ENCODE measurements at regions not wholly inside any gene's neighbourhood (a gene's known extent, or its start where the extent isn't known, plus 50 kb on each side); places are given as distances from the start of the nearest gene placed in this dataset.
"Not testable (repeated sequence)": the region's sequence is repeated elsewhere in the genome, so short reads cannot be mapped to it uniquely, and the experiment has no call there.

GRCh38 chr4:184906480-184907097 lies 80.8 kb upstream of the ACSL1 start:
- no peak overlapping the region for H3K4me3 ChIP-seq (ENCODE audit: low read depth, low read length)
- DNase-seq (ENCODE audit: low read depth) = no peak
- no peak for TF ChIP-seq CTCF (conservative IDR thresholded peaks at IDR 0.05; ENCODE audit: low read depth, low read length)

- no peak for TF ChIP-seq CTCF (conservative IDR thresholded peaks at IDR 0.05; ENCODE audit: low read depth, low read length)
- no peak overlapping the region for H3K4me3 ChIP-seq (ENCODE audit: low read depth, low read length)
- DNase-seq (ENCODE audit: low read depth) = peak; percentile 13
Measured at GRCh38 chr4:184907216-184907615, 81.4 kb upstream of the ACSL1 start.

GRCh38 chr4:184907810-184908209 lies 82.0 kb upstream of the ACSL1 start:
- DNase-seq (ENCODE audit: low read depth) = no peak
- no peak for TF ChIP-seq CTCF (conservative IDR thresholded peaks at IDR 0.05; ENCODE audit: low read depth, low read length)
- H3K4me3 ChIP-seq (ENCODE audit: low read depth, low read length) = no peak overlapping the region

GRCh38 chr4:184911310-184911709 lies 85.5 kb upstream of the ACSL1 start:
- DNase-seq (ENCODE audit: low read depth) = peak; percentile 71
- no peak overlapping the region for H3K4me3 ChIP-seq (ENCODE audit: low read depth, low read length)
- TF ChIP-seq CTCF (conservative IDR thresholded peaks at IDR 0.05; ENCODE audit: low read depth, low read length) = no peak

- H3K4me3 ChIP-seq (ENCODE audit: low read depth, low read length) = no peak overlapping the region
- TF ChIP-seq CTCF (conservative IDR thresholded peaks at IDR 0.05; ENCODE audit: low read depth, low read length) = no peak
- DNase-seq (ENCODE audit: low read depth) = no peak
Measured at GRCh38 chr4:184913356-184914143, 87.8 kb upstream of the ACSL1 start.

GRCh38 chr4:184918799-184919198 lies 93.0 kb upstream of the ACSL1 start:
- not testable (repeated sequence) for DNase-seq (ENCODE audit: low read depth); H3K4me3 ChIP-seq (ENCODE audit: low read depth, low read length)

- no peak overlapping the region for H3K4me3 ChIP-seq (ENCODE audit: low read depth, low read length)
- no peak for TF ChIP-seq CTCF (conservative IDR thresholded peaks at IDR 0.05; ENCODE audit: low read depth, low read length)
- DNase-seq (ENCODE audit: low read depth) = no peak
Measured at GRCh38 chr4:184921456-184921855, 95.7 kb upstream of the ACSL1 start.
